Calu3 (cell line): ENCODE measurements at regions not wholly inside any gene's neighbourhood (a gene's known extent, or its start where the extent isn't known, plus 50 kb on each side); places are given as distances from the start of the nearest gene placed in this dataset.

Experiments used
- BruUV-seq: library from RNA; stranded (reverse); fragments of 400-500 nt; replicated peaks from 2 replicates; lab custom pipeline; 2021; lab: Mats Ljungman, UMichigan
- CTCF ChIA-PET: fragments of 300-600 bp; sonication (Branson Sonifier 250); formaldehyde crosslinking; loops from one replicate; lab custom pipeline; 2022; ENCODE audit warnings: antibody characterized with exemption; lab: Charles Lee
- DNase-seq: peaks from one replicate; pipeline ENCODE4 v3.0.0; 2022
- H3K27ac Mint-ChIP-seq: one replicate; pipeline ENCODE4 v1.8.0; 2022; ENCODE audit warnings: mixed read lengths; ENCODE audit not compliant: unreplicated experiment
- H3K27me3 Mint-ChIP-seq: one replicate; pipeline ENCODE4 v1.8.0; 2022; ENCODE audit warnings: mixed read lengths; ENCODE audit not compliant: unreplicated experiment
- H3K36me3 Mint-ChIP-seq: one replicate; pipeline ENCODE4 v1.8.0; 2022; ENCODE audit warnings: mild to moderate bottlenecking, moderate library complexity, mixed read lengths; ENCODE audit not compliant: insufficient read depth, unreplicated experiment
- H3K4me1 Mint-ChIP-seq: one replicate; pipeline ENCODE4 v1.8.0; 2022; ENCODE audit warnings: mild to moderate bottlenecking, low read depth, mixed read lengths; ENCODE audit not compliant: unreplicated experiment
- H3K4me3 Mint-ChIP-seq: one replicate; pipeline ENCODE4 v1.8.0; 2022; ENCODE audit warnings: mild to moderate bottlenecking, low read depth, moderate library complexity, mixed read lengths; ENCODE audit not compliant: unreplicated experiment
- H3K9me3 Mint-ChIP-seq: one replicate; pipeline ENCODE4 v1.8.0; 2022; ENCODE audit warnings: low read depth, mixed read lengths; ENCODE audit not compliant: unreplicated experiment
- CTCF ChIP-seq: fragments of 200-600 bp; IDR thresholded peaks from one replicate; pipeline ENCODE4 v1.8.0; 2022; ENCODE audit warnings: antibody characterized with exemption; ENCODE audit not compliant: unreplicated experiment
- intact Hi-C: fragments of 100-400 bp; cut with micrococcal nuclease; formaldehyde crosslinking; loops from one replicate; pipeline ENCODE4 v1.10.0; 2022; ENCODE audit not compliant: unreplicated experiment

- peaks cover 2% of the 10 kb centered on the region for H3K9me3 Mint-ChIP-seq
Measured at GRCh38 chr21:39022466-39022862, 160.8 kb downstream of the PSMG1 start.

GRCh38 chr21:39022035-39022434 is 161.2 kb downstream of the PSMG1 start:
- Mint-ChIP-seq H3K4me1 (no peaks in the 10 kb centered on the region), H3K36me3 (no peaks in the 10 kb centered on the region), H3K27ac (no peak overlapping the region), H3K9me3 (peaks cover 2% of the 10 kb centered on the region), H3K4me3 (no peak overlapping the region), H3K27me3 (no peaks in the 10 kb centered on the region)
- TF ChIP-seq CTCF: no peak
- no TSS peak for BruUV-seq
- CTCF ChIA-PET: interaction anchor here (1.5 kb wide), 1 partner anchor 9 kb away, joined by 3 read pairs; no protein-coding TSS in a partner anchor
- intact Hi-C loops: no loop called here
- no peak for DNase-seq

More at GRCh38 chr21:39022466-39022862, 160.8 kb downstream of the PSMG1 start:
- no peak for TF ChIP-seq CTCF
- no peak overlapping the region for H3K27ac Mint-ChIP-seq
- H3K27me3 Mint-ChIP-seq: no peaks in the 10 kb centered on the region
- H3K4me3 Mint-ChIP-seq: no peak overlapping the region
- CTCF ChIA-PET: interaction anchor here (0.5 to 1.5 kb wide), 2 partner anchors 8 to 216 kb away, joined by 3 to 5 read pairs; no protein-coding TSS in a partner anchor
- BruUV-seq: no TSS peak
- no peak for DNase-seq
- no peaks in the 10 kb centered on the region for H3K4me1 Mint-ChIP-seq
- H3K36me3 Mint-ChIP-seq: no peaks in the 10 kb centered on the region
- intact Hi-C loops: no loop called here

- no peaks in the 10 kb centered on the region for H3K36me3 Mint-ChIP-seq
- no peaks in the 10 kb centered on the region for H3K27me3 Mint-ChIP-seq
- H3K27ac Mint-ChIP-seq: no peak overlapping the region
- CTCF ChIA-PET: interaction anchor here (1.5 kb wide), 1 partner anchor 9 kb away, joined by 3 read pairs; no protein-coding TSS in a partner anchor
- H3K4me3 Mint-ChIP-seq: no peak overlapping the region
- no peaks in the 10 kb centered on the region for H3K4me1 Mint-ChIP-seq
- no TSS peak for BruUV-seq
- H3K9me3 Mint-ChIP-seq: peaks cover 2% of the 10 kb centered on the region
- no peak for TF ChIP-seq CTCF
- intact Hi-C loops: no loop called here
- DNase-seq: no peak
Measured at GRCh38 chr21:39021478-39021832, 161.8 kb downstream of the PSMG1 start.

- intact Hi-C loops: no loop called here
- Mint-ChIP-seq H3K27ac (no peak overlapping the region), H3K9me3 (peaks cover 2% of the 10 kb centered on the region), H3K27me3 (no peaks in the 10 kb centered on the region), H3K36me3 (no peaks in the 10 kb centered on the region), H3K4me1 (no peaks in the 10 kb centered on the region), H3K4me3 (no peak overlapping the region)
- DNase-seq: no peak
- CTCF ChIA-PET: interaction anchor here (1.5 kb wide), 1 partner anchor 10 kb away, joined by 3 read pairs; no protein-coding TSS in a partner anchor
- no peak for TF ChIP-seq CTCF
- no TSS peak for BruUV-seq
Measured at GRCh38 chr21:39020751-39021477, 162.3 kb downstream of the PSMG1 start.
